T-cell (primary cell): ENCODE measurements at regions not wholly inside any gene's neighbourhood (a gene's known extent, or its start where the extent isn't known, plus 50 kb on each side); places are given as distances from the start of the nearest gene placed in this dataset.

ENCODE experiments used
- ATAC-seq, 4 experiments: fragments of 200-7000 bp in 3 of 4; fragments of 150-1000 bp in 1 of 4; cut with Tn5 transposase; replicated peaks in 1 of 4; 1 replicate in 3 of 4; 2 replicates in 1 of 4; pipeline ENCODE4 v1.10.0; 2021; ENCODE audit warnings: moderate library complexity in 3 of 4, mild to moderate bottlenecking in 2 of 4, moderate number of reproducible peaks in 1 of 4
- CTCF ChIA-PET, 2 donors: fragments of 300-600 bp; sonication (Branson Sonifier 250); formaldehyde crosslinking; loops; one replicate each; lab custom pipeline; 2022; ENCODE audit warnings: antibody characterized with exemption in 2 of 2; lab: Charles Lee
- POLR2A ChIA-PET, 2 donors: fragments of 300-600 bp; sonication (Branson Sonifier 250); formaldehyde crosslinking; loops; one replicate each; lab custom pipeline; 2022; ENCODE audit warnings: antibody characterized with exemption in 2 of 2; lab: Charles Lee
- DNase-seq, 35 experiments: peaks; one replicate each; pipeline versions ENCODE4 v3.0.0 to v3.0.0-alpha.2; 2013 to 2023
- H3K27ac ChIP-seq: one replicate; pipeline ENCODE4 v1.5.1; 2013; ENCODE audit warnings: low read length
- H3K27me3 ChIP-seq, 2 experiments: replicated peaks in 1 of 2; 1 replicate in 1 of 2; 2 replicates in 1 of 2; pipeline versions ENCODE4 v1.6.1 to v1.7.0; 2013; ENCODE audit warnings: low read length in 1 of 2, mixed read lengths in 1 of 2; ENCODE audit not compliant: control insufficient read depth in 2 of 2, insufficient read depth in 2 of 2; ENCODE audit errors: extremely low read depth in 1 of 2
- H3K36me3 ChIP-seq, 2 donors: 1 replicate in 1 of 2; 2 replicates in 1 of 2; pipeline versions ENCODE4 v1.6.1 to v1.7.0; 2013; ENCODE audit warnings: low read length in 1 of 2; ENCODE audit not compliant: control insufficient read depth in 2 of 2, insufficient read depth in 1 of 2; ENCODE audit errors: extremely low read depth in 1 of 2
- H3K4me1 ChIP-seq, 2 experiments: 1 replicate in 1 of 2; 2 replicates in 1 of 2; pipeline versions ENCODE4 v1.6.1 to v1.7.0; 2013; ENCODE audit warnings: low read length in 2 of 2, mixed read lengths in 1 of 2; ENCODE audit not compliant: insufficient read depth in 2 of 2, control insufficient read depth in 1 of 2; ENCODE audit errors: extremely low read depth in 1 of 2
- H3K4me3 ChIP-seq, 2 donors: 1 replicate in 1 of 2; 2 replicates in 1 of 2; pipeline versions ENCODE4 v1.5.1 to v1.7.0; 2013; ENCODE audit warnings: mild to moderate bottlenecking in 2 of 2, low read length in 1 of 2, moderate library complexity in 1 of 2; ENCODE audit not compliant: control insufficient read depth in 1 of 2; ENCODE audit errors: extremely low read depth in 1 of 2
- H3K9me3 ChIP-seq: 2 replicates; pipeline ENCODE4 v1.7.0; 2013
- H3K27ac Mint-ChIP-seq, 2 donors: one replicate each; pipeline ENCODE4 v1.8.0; 2020 to 2021; ENCODE audit warnings: mild to moderate bottlenecking in 2 of 2, mixed read lengths in 2 of 2
- H3K27me3 Mint-ChIP-seq, 2 donors: one replicate each; pipeline ENCODE4 v1.8.0; 2021 to 2022; ENCODE audit warnings: mixed read lengths in 2 of 2
- H3K36me3 Mint-ChIP-seq: one replicate; pipeline ENCODE4 v1.8.0; 2021; ENCODE audit warnings: mixed read lengths
- H3K4me1 Mint-ChIP-seq, 3 donors: one replicate each; pipeline ENCODE4 v1.8.0; 2020 to 2022; ENCODE audit warnings: mixed read lengths in 3 of 3, mild to moderate bottlenecking in 1 of 3
- H3K4me3 Mint-ChIP-seq, 3 donors: one replicate each; pipeline ENCODE4 v1.8.0; 2020 to 2022; ENCODE audit warnings: mild to moderate bottlenecking in 3 of 3, mixed read lengths in 3 of 3, moderate library complexity in 3 of 3
- H3K9me3 Mint-ChIP-seq, 3 donors: one replicate each; pipeline ENCODE4 v1.8.0; 2020 to 2022; ENCODE audit warnings: mixed read lengths in 3 of 3
- WGBS: methylation state at CpG from one replicate; pipeline ENCODE4 v1.1.5; 2013; ENCODE audit warnings: missing lambda C conversion rate; ENCODE audit not compliant: insufficient coverage; 5-methylcytosine and 5-hydroxymethylcytosine counted together

GRCh38 chr5:116825486-116825885 lies 250.9 kb upstream of the SEMA6A start:
- POLR2A ChIA-PET = no interaction called here
- WGBS = 60% methylated on average over 1 of the region's 1 CpG
- Mint-ChIP-seq H3K27ac (no peak overlapping the region), H3K9me3 (no peaks in the 10 kb centered on the region), H3K36me3 (no peaks in the 10 kb centered on the region), H3K27me3 (no peaks in the 10 kb centered on the region), H3K4me1 (no peaks in the 10 kb centered on the region), H3K4me3 (no peak overlapping the region)
- CTCF ChIA-PET = no interaction called here
- Histone ChIP-seq H3K36me3 (no peaks in the 10 kb centered on the region), H3K9me3 (no peaks in the 10 kb centered on the region), H3K27me3 (no peaks in the 10 kb centered on the region), H3K4me3 (no peak overlapping the region), H3K4me1 (no peaks in the 10 kb centered on the region), H3K27ac (no peak overlapping the region)
- DNase-seq (no peak), ATAC-seq (no peak)

GRCh38 chr5:116824751-116825438 lies 250.3 kb upstream of the SEMA6A start:
- DNase-seq (no peak), ATAC-seq (no peak)
- Histone ChIP-seq H3K9me3 (no peaks in the 10 kb centered on the region), H3K4me3 (no peak overlapping the region), H3K27me3 (no peaks in the 10 kb centered on the region), H3K4me1 (no peaks in the 10 kb centered on the region), H3K27ac (no peak overlapping the region), H3K36me3 (no peaks in the 10 kb centered on the region)
- H3K27ac Mint-ChIP-seq = no peak overlapping the region
- no peaks in the 10 kb centered on the region for H3K4me1 Mint-ChIP-seq
- ChIA-PET CTCF (no interaction called here), POLR2A (no interaction called here)
- no CpG with 5 or more reads among the region's 3 CpGs for WGBS
- H3K9me3 Mint-ChIP-seq = no peaks in the 10 kb centered on the region
- no peaks in the 10 kb centered on the region for H3K27me3 Mint-ChIP-seq
- no peak overlapping the region for H3K4me3 Mint-ChIP-seq
- no peaks in the 10 kb centered on the region for H3K36me3 Mint-ChIP-seq

GRCh38 chr5:116814626-116815385 lies 240.2 kb upstream of the SEMA6A start:
- no peaks in the 10 kb centered on the region for H3K4me1 Mint-ChIP-seq
- no peak for ATAC-seq
- H3K27ac Mint-ChIP-seq = no peak overlapping the region
- no peak for DNase-seq
- ChIA-PET POLR2A (no interaction called here), CTCF (no interaction called here)
- H3K9me3 Mint-ChIP-seq = peaks cover 0 to 5% (median 4%) of the 10 kb centered on the region in 3 donors
- Histone ChIP-seq H3K4me1 (no peaks in the 10 kb centered on the region), H3K36me3 (no peaks in the 10 kb centered on the region), H3K27me3 (no peaks in the 10 kb centered on the region), H3K4me3 (no peak overlapping the region), H3K27ac (no peak overlapping the region), H3K9me3 (no peaks in the 10 kb centered on the region)
- no peaks in the 10 kb centered on the region for H3K27me3 Mint-ChIP-seq
- H3K4me3 Mint-ChIP-seq = no peak overlapping the region
- no peaks in the 10 kb centered on the region for H3K36me3 Mint-ChIP-seq
- no CpG with 5 or more reads among the region's 10 CpGs for WGBS

- DNase-seq (no peak), ATAC-seq (no peak)
- Histone ChIP-seq H3K4me1 (no peaks in the 10 kb centered on the region), H3K9me3 (no peaks in the 10 kb centered on the region), H3K27me3 (no peaks in the 10 kb centered on the region), H3K4me3 (no peak overlapping the region), H3K36me3 (no peaks in the 10 kb centered on the region), H3K27ac (no peak overlapping the region)
- WGBS = no CpG with 5 or more reads among the region's 2 CpGs
- H3K9me3 Mint-ChIP-seq = peaks cover 0 to 5% (median 4%) of the 10 kb centered on the region in 3 donors
- H3K4me1 Mint-ChIP-seq = no peaks in the 10 kb centered on the region
- ChIA-PET CTCF (no interaction called here), POLR2A (no interaction called here)
- no peaks in the 10 kb centered on the region for H3K27me3 Mint-ChIP-seq
- no peak overlapping the region for H3K27ac Mint-ChIP-seq
- no peak overlapping the region for H3K4me3 Mint-ChIP-seq
- no peaks in the 10 kb centered on the region for H3K36me3 Mint-ChIP-seq
Measured at GRCh38 chr5:116813906-116814305, 239.3 kb upstream of the SEMA6A start.

- Histone ChIP-seq H3K27me3 (no peaks in the 10 kb centered on the region), H3K27ac (no peak overlapping the region), H3K4me3 (no peak overlapping the region), H3K36me3 (no peaks in the 10 kb centered on the region), H3K4me1 (no peaks in the 10 kb centered on the region), H3K9me3 (no peaks in the 10 kb centered on the region)
- Mint-ChIP-seq H3K36me3 (no peaks in the 10 kb centered on the region), H3K9me3 (peaks cover 0 to 5% (median 4%) of the 10 kb centered on the region in 3 donors), H3K4me1 (no peaks in the 10 kb centered on the region), H3K4me3 (no peak overlapping the region), H3K27ac (no peak overlapping the region), H3K27me3 (no peaks in the 10 kb centered on the region)
- ATAC-seq (no peak), DNase-seq (no peak)
- no CpG with 5 or more reads among the region's 2 CpGs for WGBS
- ChIA-PET CTCF (no interaction called here), POLR2A (no interaction called here)
Measured at GRCh38 chr5:116813356-116813755, 238.7 kb upstream of the SEMA6A start.

- Histone ChIP-seq H3K9me3 (no peaks in the 10 kb centered on the region), H3K4me1 (no peaks in the 10 kb centered on the region), H3K27me3 (no peaks in the 10 kb centered on the region), H3K36me3 (no peaks in the 10 kb centered on the region), H3K4me3 (no peak overlapping the region), H3K27ac (no peak overlapping the region)
- POLR2A ChIA-PET = no interaction called here
- no peak for ATAC-seq
- no CpG with 5 or more reads among the region's 2 CpGs for whole genome bisulfite sequencing
- Mint-ChIP-seq H3K36me3 (no peaks in the 10 kb centered on the region), H3K4me3 (no peak overlapping the region), H3K9me3 (no peaks in the 10 kb centered on the region), H3K27ac (no peak overlapping the region), H3K27me3 (no peaks in the 10 kb centered on the region), H3K4me1 (no peaks in the 10 kb centered on the region)
- DNase-seq = no peak
- CTCF ChIA-PET = no interaction called here
Measured at GRCh38 chr5:116810951-116811350, 236.3 kb upstream of the SEMA6A start.
